Body of pancreas (tissue), 4 donors: ENCODE measurements at regions not wholly inside any gene's neighbourhood (a gene's known extent, or its start where the extent isn't known, plus 50 kb on each side); places are given as distances from the start of the nearest gene placed in this dataset.
A peak's percentile ranks its signal among the peaks of the same experiment; 100 is the strongest.

Source experiments
- ATAC-seq: fragments of 150-250 bp; one replicate; pipeline ENCODE4 v1.9.1; 2016
- DNase-seq, 4 donors: peaks; one replicate each; pipeline ENCODE4 v3.0.0-alpha.2; 2019
- H3K27ac ChIP-seq, 4 donors: fragments of 200-600 bp; sonication (generic); 1 replicate in 3 of 4; 2 replicates in 1 of 4; pipeline versions ENCODE4 v1.5.1 to v1.6.1; 2016 to 2019; ENCODE audit warnings: mild to moderate bottlenecking in 1 of 4, mixed read lengths in 1 of 4, moderate library complexity in 1 of 4
- H3K27me3 ChIP-seq, 2 donors: fragments of 200-600 bp; sonication (generic); one replicate each; pipeline ENCODE4 v1.6.0; 2016; ENCODE audit warnings: mild to moderate bottlenecking in 1 of 2
- H3K36me3 ChIP-seq, 2 donors: fragments of 200-600 bp; sonication (generic); replicated peaks in 1 of 2; 2 replicates each; pipeline ENCODE4 v1.5.1; 2016; ENCODE audit warnings: low read depth in 2 of 2; ENCODE audit not compliant: insufficient read depth in 1 of 2
- H3K4me1 ChIP-seq: fragments of 200-600 bp; sonication (generic); one replicate; pipeline ENCODE4 v1.6.0; 2016
- H3K4me3 ChIP-seq, 2 donors: fragments of 200-600 bp; sonication (generic); 1 replicate in 1 of 2; 2 replicates in 1 of 2; pipeline ENCODE4 v1.5.1; 2016 to 2019
- H3K9me3 ChIP-seq, 3 donors: fragments of 200-600 bp; sonication (generic); 1 replicate in 2 of 3; 2 replicates in 1 of 3; pipeline ENCODE4 v1.5.1; 2016
- POLR2A ChIP-seq, 3 donors: fragments of 450-650 bp; IDR thresholded peaks; one replicate each; pipeline ENCODE4 v1.6.1; 2016; ENCODE audit warnings: antibody characterized with exemption in 3 of 3, mild to moderate bottlenecking in 2 of 3
- WGBS, 2 donors: methylation state at CpG; one replicate each; pipeline ENCODE4 v1.1.5; 2017; 5-methylcytosine and 5-hydroxymethylcytosine counted together
- intact Hi-C: fragments of 100-400 bp; cut with DNase I; formaldehyde crosslinking; loops from one replicate; pipeline ENCODE4 v1.15.1; 2023
- TF ChIP-seq, protein P1 (sequence below), 7 experiments: fragments of 450-650 bp in 4 of 7; fragments of 200-600 bp in 3 of 7; sonication (generic) in 3 of 7; IDR thresholded peaks; one replicate each; pipeline ENCODE4 v1.5.1; 2016 to 2019; ENCODE audit warnings: antibody characterized with exemption in 7 of 7

DNA sequence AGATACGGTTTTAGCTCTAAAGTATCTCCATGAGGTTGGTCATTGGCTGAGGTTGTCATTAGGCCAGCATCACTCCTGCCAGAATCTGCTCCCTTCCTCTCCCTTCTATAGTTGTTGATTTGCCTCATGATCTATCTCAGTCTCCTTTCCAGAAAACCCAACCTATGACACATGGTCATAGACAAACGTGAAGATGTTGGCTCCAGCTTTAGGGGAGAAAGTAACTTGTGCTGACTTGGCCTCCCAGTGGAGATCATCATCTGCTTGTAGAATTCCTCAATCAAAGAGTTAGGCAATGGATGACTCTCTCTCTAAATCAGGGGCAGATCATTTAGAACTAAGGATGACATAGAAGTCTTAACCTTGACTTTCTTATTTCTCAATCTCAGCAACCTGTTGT lies 894.4 kb downstream of the TTLL7 start:
- TF ChIP-seq, protein P1, sequence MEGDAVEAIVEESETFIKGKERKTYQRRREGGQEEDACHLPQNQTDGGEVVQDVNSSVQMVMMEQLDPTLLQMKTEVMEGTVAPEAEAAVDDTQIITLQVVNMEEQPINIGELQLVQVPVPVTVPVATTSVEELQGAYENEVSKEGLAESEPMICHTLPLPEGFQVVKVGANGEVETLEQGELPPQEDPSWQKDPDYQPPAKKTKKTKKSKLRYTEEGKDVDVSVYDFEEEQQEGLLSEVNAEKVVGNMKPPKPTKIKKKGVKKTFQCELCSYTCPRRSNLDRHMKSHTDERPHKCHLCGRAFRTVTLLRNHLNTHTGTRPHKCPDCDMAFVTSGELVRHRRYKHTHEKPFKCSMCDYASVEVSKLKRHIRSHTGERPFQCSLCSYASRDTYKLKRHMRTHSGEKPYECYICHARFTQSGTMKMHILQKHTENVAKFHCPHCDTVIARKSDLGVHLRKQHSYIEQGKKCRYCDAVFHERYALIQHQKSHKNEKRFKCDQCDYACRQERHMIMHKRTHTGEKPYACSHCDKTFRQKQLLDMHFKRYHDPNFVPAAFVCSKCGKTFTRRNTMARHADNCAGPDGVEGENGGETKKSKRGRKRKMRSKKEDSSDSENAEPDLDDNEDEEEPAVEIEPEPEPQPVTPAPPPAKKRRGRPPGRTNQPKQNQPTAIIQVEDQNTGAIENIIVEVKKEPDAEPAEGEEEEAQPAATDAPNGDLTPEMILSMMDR (IDR thresholded peaks at IDR 0.05): no peak
- no peak for TF ChIP-seq POLR2A (IDR thresholded peaks at IDR 0.05)
- Histone ChIP-seq H3K27ac (no peak overlapping the region), H3K27me3 (no peaks in the 10 kb centered on the region), H3K9me3 (no peaks in the 10 kb centered on the region), H3K4me1 (no peaks in the 10 kb centered on the region), H3K36me3 (no peaks in the 10 kb centered on the region), H3K4me3 (no peak overlapping the region)
- intact Hi-C loops: no loop called here
- DNase-seq: no peak
- no peak for ATAC-seq
- 61 to 73% methylated on average over 2 of the region's 2 CpGs for WGBS, 2 donors

DNA sequence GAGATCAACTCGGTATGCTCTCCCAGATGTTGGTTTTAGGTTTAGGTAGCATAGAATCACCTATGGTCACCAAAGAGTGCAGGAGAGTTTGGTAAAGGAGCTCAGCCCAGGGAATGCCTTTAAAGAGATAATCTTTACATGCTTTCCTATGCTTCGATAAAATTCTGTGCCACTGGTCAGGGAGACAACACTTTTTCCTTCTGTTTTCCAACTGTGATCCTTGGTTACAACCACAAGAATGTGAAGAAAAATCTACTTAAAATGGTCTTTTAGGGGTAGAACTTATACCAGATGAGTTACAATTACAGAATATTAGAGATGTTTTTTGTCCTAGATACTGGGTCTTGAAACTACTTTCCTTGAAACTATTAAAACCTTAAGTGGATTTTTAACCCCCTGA lies 895.6 kb downstream of the TTLL7 start:
- WGBS, 2 donors: 62 to 65% methylated on average over 2 of the region's 2 CpGs
- Histone ChIP-seq H3K9me3 (no peaks in the 10 kb centered on the region), H3K27ac (no peak overlapping the region), H3K4me1 (no peaks in the 10 kb centered on the region), H3K4me3 (no peak overlapping the region), H3K36me3 (no peaks in the 10 kb centered on the region), H3K27me3 (no peaks in the 10 kb centered on the region)
- ATAC-seq (no peak), DNase-seq (no peak)
- intact Hi-C loops: no loop called here
- TF ChIP-seq, protein P1 (IDR thresholded peaks at IDR 0.05): no peak
- TF ChIP-seq POLR2A (IDR thresholded peaks at IDR 0.05): no peak

DNA sequence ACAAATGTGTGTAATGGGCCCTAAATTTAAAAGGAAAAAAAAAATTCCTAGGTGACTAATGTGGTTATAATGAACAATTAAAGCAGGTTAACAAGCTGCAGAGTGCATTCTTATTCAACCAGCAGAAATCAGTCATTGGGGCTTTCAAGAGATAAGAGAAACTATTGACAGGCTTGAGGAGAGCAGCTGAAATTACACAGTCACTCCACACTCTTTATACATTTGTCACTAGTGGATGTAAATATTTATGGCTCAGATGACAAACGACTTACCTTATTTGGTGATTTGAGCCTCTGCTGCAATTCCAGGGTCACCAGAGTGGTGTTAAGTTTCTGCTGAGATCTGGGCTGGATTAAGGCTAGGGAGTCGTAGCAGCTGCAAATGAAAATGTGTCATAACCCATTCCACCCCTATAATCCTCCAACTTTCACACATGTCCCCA lies 896.3 kb downstream of the TTLL7 start:
- no peak overlapping the region for H3K27ac ChIP-seq
- intact Hi-C loops: no loop called here
- ATAC-seq (no peak), DNase-seq (peak in 1 of 4 donors; percentile 25)
- no peak for TF ChIP-seq POLR2A (IDR thresholded peaks at IDR 0.05)
- TF ChIP-seq, protein P1 (IDR thresholded peaks at IDR 0.05): no peak
- H3K4me3 ChIP-seq: no peak overlapping the region
- 17 to 31% methylated on average over 2 of the region's 2 CpGs for WGBS, 2 donors
- H3K9me3 ChIP-seq: no peaks in the 10 kb centered on the region
- no peaks in the 10 kb centered on the region for H3K27me3 ChIP-seq
- no peaks in the 10 kb centered on the region for H3K36me3 ChIP-seq
- H3K4me1 ChIP-seq: no peaks in the 10 kb centered on the region

DNA sequence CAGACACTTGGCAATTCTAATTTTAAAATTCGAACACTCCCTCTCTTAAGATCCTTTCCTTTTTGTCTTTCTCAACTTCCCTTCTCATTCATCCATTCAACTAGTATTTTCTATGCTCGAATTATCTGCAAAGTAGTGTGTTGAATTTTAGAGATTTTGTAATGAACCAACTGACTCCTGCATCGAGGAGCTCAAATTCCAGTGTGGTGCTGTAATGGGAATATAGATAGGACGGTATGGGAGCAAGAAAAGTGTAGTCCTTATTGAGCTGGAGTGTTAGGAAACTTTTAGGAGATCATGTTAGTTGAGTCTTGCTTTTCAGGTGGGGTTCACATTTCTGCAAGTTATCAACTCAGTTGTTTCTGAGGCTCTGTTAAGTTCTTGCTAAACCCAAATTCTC lies 897.5 kb downstream of the TTLL7 start:
- no peak overlapping the region for H3K4me3 ChIP-seq
- no peaks in the 10 kb centered on the region for H3K4me1 ChIP-seq
- no peak overlapping the region for H3K27ac ChIP-seq
- no peaks in the 10 kb centered on the region for H3K9me3 ChIP-seq
- no peak for DNase-seq
- H3K27me3 ChIP-seq: no peaks in the 10 kb centered on the region
- H3K36me3 ChIP-seq: no peaks in the 10 kb centered on the region
- ATAC-seq: no peak
- intact Hi-C loops: no loop called here
- WGBS, 2 donors: 80 to 82% methylated on average over 4 of the region's 4 CpGs
- TF ChIP-seq, protein P1 (IDR thresholded peaks at IDR 0.05): no peak
- TF ChIP-seq POLR2A (IDR thresholded peaks at IDR 0.05): no peak

- ATAC-seq (no peak), DNase-seq (no peak)
- intact Hi-C loops: no loop called here
- 65 to 71% methylated on average over 2 of the region's 2 CpGs for WGBS, 2 donors
- no peaks in the 10 kb centered on the region for H3K4me1 ChIP-seq
- H3K9me3 ChIP-seq: no peaks in the 10 kb centered on the region
- no peak overlapping the region for H3K4me3 ChIP-seq
- no peak overlapping the region for H3K27ac ChIP-seq
- no peak for TF ChIP-seq POLR2A (IDR thresholded peaks at IDR 0.05)
- TF ChIP-seq, protein P1 (IDR thresholded peaks at IDR 0.05): no peak
- H3K36me3 ChIP-seq: no peaks in the 10 kb centered on the region
- no peaks in the 10 kb centered on the region for H3K27me3 ChIP-seq
Measured at GRCh38 chr1:83100133-83100532, 898.8 kb downstream of the TTLL7 start.
